GM18502 (cell line): ENCODE measurements at regions not wholly inside any gene's neighbourhood (a gene's known extent, or its start where the extent isn't known, plus 50 kb on each side); places are given as distances from the start of the nearest gene placed in this dataset.

ENCODE experiments used
- ATAC-seq: cut with Tn5 transposase; IDR thresholded peaks from one replicate; pipeline ENCODE4 v1.9.1; 2021; ENCODE audit warnings: mild to moderate bottlenecking; ENCODE audit not compliant: unreplicated experiment, poor library complexity

DNA sequence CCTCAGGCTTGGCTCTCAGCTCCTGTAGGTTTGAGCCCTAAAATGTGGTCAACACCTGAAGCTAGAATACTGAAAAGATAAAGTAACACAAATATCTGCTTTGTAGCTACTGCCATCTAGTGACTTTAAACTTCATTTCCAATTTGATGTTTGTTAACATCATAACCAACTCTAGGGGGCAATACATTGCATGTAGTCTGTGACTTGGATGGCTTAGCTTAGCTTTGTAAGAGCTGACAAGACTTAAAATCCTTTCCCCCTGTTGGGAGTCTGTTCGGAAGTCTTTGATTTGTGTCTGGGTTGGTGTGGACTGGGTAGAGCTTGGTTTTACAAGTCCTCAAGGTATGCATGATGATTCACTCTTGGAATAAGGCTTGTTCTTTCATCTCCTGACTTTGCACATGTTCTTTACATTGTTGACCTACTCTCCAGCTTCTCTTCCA is 51.7 kb downstream of the SCN11A start:
- ATAC-seq: peak; percentile 70

- ATAC-seq: no peak
Measured at GRCh38 chr3:38998086-38998485, 53.7 kb downstream of the SCN11A start.

DNA sequence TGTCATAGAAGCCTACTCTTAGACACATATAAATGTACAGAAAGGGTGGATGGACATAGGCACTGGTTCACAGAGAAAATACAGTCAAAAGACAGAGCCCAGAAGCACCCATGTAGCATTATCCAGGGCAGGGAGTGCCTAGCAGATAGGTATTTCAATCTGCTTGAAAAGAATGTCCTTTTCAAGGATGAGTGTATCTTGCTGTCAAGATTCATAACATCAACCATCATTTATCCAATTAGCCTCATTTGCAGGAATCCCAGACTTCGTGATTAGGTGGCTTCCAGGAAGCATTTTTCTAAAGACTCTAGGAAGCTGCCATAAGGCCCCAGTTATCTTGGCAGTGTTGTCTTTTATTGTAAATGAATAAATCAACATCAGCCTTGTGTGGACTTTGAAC is 55.6 kb downstream of the SCN11A start:
- no peak for ATAC-seq

GRCh38 chr3:38994251-38994650 is 57.5 kb downstream of the SCN11A start:
- no peak for ATAC-seq

- no peak for ATAC-seq
Measured at GRCh38 chr3:38992117-38992760, 59.5 kb downstream of the SCN11A start.

DNA sequence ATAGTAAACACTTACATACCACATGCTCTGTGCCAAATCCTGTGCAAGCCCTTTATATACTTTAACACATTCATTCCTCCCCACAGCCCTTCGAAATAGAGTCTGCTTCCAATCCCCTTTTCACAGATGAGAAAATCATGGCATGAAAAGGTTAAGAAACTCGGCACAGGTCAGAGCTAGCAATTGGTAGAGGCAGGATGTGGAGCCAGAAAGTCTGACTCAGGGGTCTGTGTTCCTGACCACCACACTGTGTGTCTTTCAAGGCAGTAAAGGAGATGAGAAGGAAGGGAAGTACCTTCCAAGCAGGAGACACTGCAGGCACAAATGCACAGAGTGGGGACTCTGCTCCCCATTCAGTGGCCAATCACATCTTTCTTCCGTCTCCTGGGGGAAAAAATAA is 61.1 kb downstream of the SCN11A start:
- ATAC-seq: no peak

- no peak for ATAC-seq
Measured at GRCh38 chr3:38989917-38990510, 61.7 kb downstream of the SCN11A start.

GRCh38 chr3:38988955-38989354 is 62.8 kb downstream of the SCN11A start:
- ATAC-seq: no peak

- ATAC-seq: no peak
Measured at GRCh38 chr3:38987456-38987855, 64.3 kb downstream of the SCN11A start.

GRCh38 chr3:38986901-38987300 is 64.8 kb downstream of the SCN11A start:
- no peak for ATAC-seq

GRCh38 chr3:38985981-38986380 is 65.8 kb downstream of the SCN11A start:
- ATAC-seq: no peak

- ATAC-seq: no peak
Measured at GRCh38 chr3:38985581-38985980, 66.2 kb downstream of the SCN11A start.

GRCh38 chr3:38984731-38985130 is 67.0 kb downstream of the SCN11A start:
- no peak for ATAC-seq

DNA sequence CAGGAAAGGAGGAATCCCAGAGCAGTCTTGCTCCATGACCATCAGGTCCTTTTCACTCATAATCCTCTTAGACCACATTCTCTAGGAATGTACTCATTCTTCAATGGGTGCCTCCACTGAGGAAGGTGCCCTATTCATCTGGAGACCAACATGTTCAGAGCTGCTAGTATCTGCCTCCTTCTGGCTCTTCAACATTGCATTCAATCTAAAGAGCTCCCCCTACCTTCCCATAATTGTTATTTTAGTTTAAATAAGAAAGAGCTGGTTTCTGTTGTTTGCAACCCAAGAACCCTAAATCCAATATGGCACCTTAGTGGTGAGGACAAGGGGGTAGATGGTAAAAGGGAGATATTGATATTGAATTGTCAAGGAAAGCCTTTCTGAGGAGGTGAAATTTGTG is 67.6 kb downstream of the SCN11A start:
- no peak for ATAC-seq

DNA sequence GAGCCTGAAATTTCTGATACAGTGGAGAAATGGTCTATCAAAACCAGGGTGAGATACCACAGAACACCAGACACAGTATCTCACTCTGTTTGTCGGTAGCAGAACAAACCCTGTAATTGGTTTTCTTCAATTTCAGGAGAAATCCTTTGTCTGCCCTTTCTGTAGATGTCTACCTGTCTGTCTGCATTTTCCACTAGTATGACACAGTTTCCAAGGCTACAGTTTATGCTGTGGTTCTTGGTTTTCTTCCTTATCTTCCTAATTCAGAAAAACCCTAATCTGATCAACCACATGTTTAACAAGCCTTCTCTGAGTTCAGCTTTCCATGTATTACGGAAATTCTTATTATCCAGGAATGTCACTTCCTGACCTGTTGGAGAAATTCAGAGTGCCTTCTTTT is 70.8 kb downstream of the SCN11A start:
- ATAC-seq: no peak

- no peak for ATAC-seq
Measured at GRCh38 chr3:38978729-38979128, 73.0 kb downstream of the SCN11A start.

- ATAC-seq: no peak
Measured at GRCh38 chr3:38970851-38971638, 80.7 kb downstream of the SCN11A start.

GRCh38 chr3:38969317-38970235 is 82.2 kb downstream of the SCN11A start:
- ATAC-seq: no peak

GRCh38 chr3:38968891-38969290 is 82.9 kb downstream of the SCN11A start:
- no peak for ATAC-seq

GRCh38 chr3:38968403-38968802 is 83.3 kb downstream of the SCN11A start:
- ATAC-seq: no peak

DNA sequence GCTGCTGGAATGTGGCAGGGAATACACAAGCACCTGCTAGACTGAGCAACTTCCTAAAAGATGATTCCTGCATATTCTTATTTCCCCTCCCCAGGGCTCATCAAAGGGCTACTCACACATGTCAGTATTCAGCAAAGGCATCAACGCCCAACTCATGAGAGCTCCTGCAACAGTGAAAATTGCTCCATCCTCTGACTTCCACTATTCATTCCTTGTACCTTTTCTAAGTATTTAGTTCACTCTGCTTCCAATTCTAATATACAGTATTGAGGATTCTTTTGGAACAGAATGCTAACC is 84.1 kb downstream of the SCN11A start:
- ATAC-seq: no peak
